ENCODE measurements at regions not wholly inside any gene's neighbourhood (a gene's known extent, or its start where the extent isn't known, plus 50 kb on each side); places are given as distances from the start of the nearest gene placed in this dataset.

DNA sequence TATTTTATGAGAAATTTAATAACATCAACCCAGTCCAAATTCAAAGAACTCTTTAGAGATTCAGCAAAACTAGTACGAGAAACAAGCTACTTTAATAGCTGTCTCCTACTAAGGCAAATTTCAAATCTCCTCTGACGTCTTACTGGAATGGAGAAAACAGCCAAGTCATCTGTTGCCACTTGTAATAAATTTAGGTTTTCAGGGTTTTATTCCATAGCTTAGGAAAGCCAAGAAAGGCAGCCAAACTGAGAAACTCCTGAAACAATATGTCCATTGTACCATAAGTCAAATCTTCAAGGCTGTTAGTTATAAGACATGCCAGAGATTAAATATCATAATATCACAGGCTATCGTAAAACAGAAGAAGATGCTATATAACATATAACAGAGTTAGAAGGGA, 524.6 kb upstream of the SETBP1 start:
- in situ Hi-C loops (cut with HindIII; ENCODE audit: low sequenced_read_pairs): no loop called here
- TF ChIP-seq, protein P1, sequence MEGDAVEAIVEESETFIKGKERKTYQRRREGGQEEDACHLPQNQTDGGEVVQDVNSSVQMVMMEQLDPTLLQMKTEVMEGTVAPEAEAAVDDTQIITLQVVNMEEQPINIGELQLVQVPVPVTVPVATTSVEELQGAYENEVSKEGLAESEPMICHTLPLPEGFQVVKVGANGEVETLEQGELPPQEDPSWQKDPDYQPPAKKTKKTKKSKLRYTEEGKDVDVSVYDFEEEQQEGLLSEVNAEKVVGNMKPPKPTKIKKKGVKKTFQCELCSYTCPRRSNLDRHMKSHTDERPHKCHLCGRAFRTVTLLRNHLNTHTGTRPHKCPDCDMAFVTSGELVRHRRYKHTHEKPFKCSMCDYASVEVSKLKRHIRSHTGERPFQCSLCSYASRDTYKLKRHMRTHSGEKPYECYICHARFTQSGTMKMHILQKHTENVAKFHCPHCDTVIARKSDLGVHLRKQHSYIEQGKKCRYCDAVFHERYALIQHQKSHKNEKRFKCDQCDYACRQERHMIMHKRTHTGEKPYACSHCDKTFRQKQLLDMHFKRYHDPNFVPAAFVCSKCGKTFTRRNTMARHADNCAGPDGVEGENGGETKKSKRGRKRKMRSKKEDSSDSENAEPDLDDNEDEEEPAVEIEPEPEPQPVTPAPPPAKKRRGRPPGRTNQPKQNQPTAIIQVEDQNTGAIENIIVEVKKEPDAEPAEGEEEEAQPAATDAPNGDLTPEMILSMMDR (IDR thresholded peaks at IDR 0.05; ENCODE audit: low read depth, low read length): no peak
- no peak for DNase-seq (ENCODE audit: low read depth, low spot score)
- no peak overlapping the region for H3K4me3 ChIP-seq (ENCODE audit: low read depth, low read length)

DNA sequence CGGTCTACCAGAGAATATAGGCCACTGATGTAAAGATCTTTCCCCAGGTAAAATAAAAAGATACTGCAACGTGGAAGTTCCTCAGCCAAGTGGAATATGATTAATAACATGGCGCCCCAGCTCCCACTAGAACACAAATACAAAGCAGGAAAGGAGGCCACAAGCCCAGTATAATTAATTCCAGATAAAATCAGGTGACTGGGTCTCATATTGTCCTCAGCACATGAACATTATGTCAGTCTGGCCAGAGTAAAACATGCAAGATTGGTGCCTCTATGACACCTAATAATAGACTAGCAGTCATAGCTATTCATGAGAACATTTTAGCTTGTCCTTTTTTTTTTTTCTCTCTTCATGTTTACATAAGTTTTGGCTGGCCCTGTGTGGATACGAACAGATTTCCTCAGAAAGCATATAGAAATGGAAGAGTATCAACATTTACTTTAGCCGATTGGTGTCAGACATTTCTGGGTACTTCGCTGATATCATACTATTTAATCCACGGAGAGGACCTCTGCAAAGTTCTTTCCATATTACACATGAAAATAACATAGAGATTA, 523.8 kb upstream of the SETBP1 start:
- no peak for DNase-seq (ENCODE audit: low read depth, low spot score)
- H3K4me3 ChIP-seq (ENCODE audit: low read depth, low read length): no peak overlapping the region
- TF ChIP-seq, protein P1 (IDR thresholded peaks at IDR 0.05; ENCODE audit: low read depth, low read length): no peak
- in situ Hi-C loops (cut with HindIII; ENCODE audit: low sequenced_read_pairs): no loop called here

DNA sequence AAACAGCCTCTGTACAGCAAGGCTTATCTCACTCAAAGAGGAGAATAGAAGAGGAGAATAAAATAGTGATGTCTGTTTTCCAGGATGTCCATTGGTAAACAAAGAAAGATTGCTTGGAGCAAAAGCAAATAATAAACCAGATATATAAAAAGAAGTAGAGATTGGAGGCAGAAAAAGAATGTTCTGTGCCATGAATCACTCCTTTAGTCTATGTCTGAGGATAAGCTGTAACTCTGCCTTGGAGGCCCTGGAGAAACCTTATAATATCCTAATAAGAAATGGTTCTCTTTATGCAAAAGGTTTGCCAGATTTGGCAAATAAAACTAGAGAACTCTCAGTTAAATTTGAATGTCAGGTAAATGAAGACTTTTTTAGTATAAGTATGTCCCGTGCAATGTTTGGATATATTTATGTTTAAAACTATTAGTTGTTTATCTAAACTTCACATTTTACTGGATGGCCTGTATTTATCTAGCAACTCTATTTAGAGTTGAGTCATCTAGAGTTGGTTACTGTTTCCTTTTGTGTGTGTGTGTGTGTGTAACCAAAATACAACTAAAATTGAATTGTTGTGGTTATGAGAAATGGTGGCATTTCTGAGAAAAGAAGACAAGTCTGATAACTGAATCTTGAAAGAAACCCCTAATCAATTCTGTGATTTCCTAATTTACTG, 510.3 kb upstream of the SETBP1 start:
- peak; percentile 30 for DNase-seq (ENCODE audit: low read depth, low spot score)
- H3K4me3 ChIP-seq (ENCODE audit: low read depth, low read length): no peak overlapping the region
- TF ChIP-seq, protein P1 (IDR thresholded peaks at IDR 0.05; ENCODE audit: low read depth, low read length): no peak
- in situ Hi-C loops (cut with HindIII; ENCODE audit: low sequenced_read_pairs): no loop called here

DNA sequence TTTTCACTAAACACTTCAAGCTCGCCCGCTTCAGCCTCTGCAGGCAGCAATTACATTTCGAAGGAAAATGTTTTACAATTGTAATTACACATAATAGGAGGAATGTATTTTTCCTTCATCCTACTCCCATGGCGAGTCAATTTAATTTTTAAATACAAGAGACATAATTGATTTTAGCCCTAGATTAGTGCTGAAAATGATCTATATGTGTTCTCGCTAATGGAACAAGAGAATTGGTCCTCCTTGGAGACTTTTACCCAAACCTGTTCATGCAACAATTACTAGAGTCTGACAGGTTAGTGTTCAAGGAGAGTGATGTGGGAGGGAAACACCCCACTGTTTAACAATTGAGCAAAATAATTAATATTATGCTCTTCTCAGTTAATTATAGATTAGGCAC, 509.4 kb upstream of the SETBP1 start:
- DNase-seq (ENCODE audit: low read depth, low spot score): no peak
- H3K4me3 ChIP-seq (ENCODE audit: low read depth, low read length): no peak overlapping the region
- in situ Hi-C loops (cut with HindIII; ENCODE audit: low sequenced_read_pairs): no loop called here
- TF ChIP-seq, protein P1 (IDR thresholded peaks at IDR 0.05; ENCODE audit: low read depth, low read length): no peak

DNA sequence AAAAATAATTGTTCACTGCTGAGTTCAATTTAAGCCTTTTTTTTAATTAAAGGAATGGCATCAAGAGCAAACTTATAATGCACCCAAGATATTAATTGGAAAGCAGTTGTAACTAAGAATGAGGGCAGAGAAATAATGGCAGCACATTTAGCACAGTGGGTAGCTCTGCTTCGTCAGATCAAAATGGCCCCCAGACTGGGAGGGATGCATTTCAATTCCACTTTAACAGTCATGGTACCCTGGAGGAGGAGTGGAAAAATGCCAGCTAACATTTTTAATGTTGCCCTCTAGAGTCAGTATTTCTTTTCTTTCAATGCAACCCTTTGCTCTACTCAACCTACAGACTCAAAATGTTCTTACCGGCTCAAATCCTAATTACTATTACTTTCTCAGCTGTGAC, 504.8 kb upstream of the SETBP1 start:
- TF ChIP-seq, protein P1 (IDR thresholded peaks at IDR 0.05; ENCODE audit: low read depth, low read length): no peak
- in situ Hi-C loops (cut with HindIII; ENCODE audit: low sequenced_read_pairs): no loop called here
- no peak for DNase-seq (ENCODE audit: low read depth, low spot score)
- no peak overlapping the region for H3K4me3 ChIP-seq (ENCODE audit: low read depth, low read length)

DNA sequence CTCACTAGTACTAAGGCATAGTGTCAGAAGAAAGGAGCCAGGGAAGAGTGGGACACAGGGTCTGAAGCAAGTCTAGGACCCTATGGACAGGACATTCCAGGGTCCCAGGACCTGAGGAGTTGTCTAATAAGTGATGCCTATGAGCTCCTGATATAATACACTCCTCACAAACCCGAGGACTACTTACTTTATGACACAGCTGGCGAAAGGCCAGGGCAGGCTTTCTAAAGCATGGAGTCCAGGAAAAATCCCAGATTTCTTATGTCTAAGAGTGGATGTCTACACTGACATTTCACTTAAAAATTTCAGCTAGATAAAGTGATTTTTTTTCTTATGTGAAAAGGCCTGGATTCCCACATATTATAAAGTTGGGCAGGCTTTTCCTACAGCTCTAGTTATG, 502.2 kb upstream of the SETBP1 start:
- TF ChIP-seq, protein P1 (IDR thresholded peaks at IDR 0.05; ENCODE audit: low read depth, low read length): no peak
- in situ Hi-C loops (cut with HindIII; ENCODE audit: low sequenced_read_pairs): no loop called here
- no peak for DNase-seq (ENCODE audit: low read depth, low spot score)
- no peak overlapping the region for H3K4me3 ChIP-seq (ENCODE audit: low read depth, low read length)

Data from astrocyte of the spinal cord (primary cell).